IMR-90 (cell line): ENCODE measurements at regions not wholly inside any gene's neighbourhood (a gene's known extent, or its start where the extent isn't known, plus 50 kb on each side); places are given as distances from the start of the nearest gene placed in this dataset.

Experiments
- POLR2A ChIP-seq: IDR thresholded peaks from 2 replicates; pipeline ENCODE4 v1.6.1; 2012; ENCODE audit warnings: mild to moderate bottlenecking, low read depth, low read length
- TF ChIP-seq, protein P1 (sequence below): conservative IDR thresholded peaks from 2 replicates; pipeline ENCODE4 v1.5.1; 2012; ENCODE audit warnings: mild to moderate bottlenecking, low read depth, low read length, improper control_type of control experiment

DNA sequence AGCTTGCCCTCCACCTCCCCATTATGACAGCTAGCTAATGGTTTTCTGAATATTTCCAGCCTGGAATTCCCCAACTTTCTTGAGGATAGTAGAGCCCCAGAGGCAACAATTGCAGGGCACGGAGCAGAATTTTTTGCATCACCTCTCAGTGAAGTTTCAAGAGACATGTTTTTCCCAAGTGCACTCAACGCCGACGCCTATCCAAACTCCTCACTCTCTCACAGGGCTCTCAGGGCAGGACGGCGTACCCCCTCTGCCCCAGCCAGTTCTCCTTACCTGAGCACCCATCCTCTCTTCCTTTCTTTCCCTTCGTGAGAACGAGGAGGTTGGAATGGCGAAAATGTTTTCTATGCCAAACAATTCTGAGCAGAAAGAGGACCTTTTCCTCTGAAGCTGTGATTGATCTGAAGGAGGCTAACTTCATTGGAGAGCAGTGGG is 83.1 kb upstream of the FOXQ1 start:
- no peak for TF ChIP-seq POLR2A
- TF ChIP-seq, protein P1, sequence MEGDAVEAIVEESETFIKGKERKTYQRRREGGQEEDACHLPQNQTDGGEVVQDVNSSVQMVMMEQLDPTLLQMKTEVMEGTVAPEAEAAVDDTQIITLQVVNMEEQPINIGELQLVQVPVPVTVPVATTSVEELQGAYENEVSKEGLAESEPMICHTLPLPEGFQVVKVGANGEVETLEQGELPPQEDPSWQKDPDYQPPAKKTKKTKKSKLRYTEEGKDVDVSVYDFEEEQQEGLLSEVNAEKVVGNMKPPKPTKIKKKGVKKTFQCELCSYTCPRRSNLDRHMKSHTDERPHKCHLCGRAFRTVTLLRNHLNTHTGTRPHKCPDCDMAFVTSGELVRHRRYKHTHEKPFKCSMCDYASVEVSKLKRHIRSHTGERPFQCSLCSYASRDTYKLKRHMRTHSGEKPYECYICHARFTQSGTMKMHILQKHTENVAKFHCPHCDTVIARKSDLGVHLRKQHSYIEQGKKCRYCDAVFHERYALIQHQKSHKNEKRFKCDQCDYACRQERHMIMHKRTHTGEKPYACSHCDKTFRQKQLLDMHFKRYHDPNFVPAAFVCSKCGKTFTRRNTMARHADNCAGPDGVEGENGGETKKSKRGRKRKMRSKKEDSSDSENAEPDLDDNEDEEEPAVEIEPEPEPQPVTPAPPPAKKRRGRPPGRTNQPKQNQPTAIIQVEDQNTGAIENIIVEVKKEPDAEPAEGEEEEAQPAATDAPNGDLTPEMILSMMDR: no peak
